PC-3 (cell line): ENCODE measurements at regions not wholly inside any gene's neighbourhood (a gene's known extent, or its start where the extent isn't known, plus 50 kb on each side); places are given as distances from the start of the nearest gene placed in this dataset.

Experiments used
- CTCF ChIP-seq: fragments of 300-600 bp; sonication (generic); conservative IDR thresholded peaks from 2 replicates; pipeline ENCODE4 v1.5.1; 2017; ENCODE audit warnings: antibody characterized with exemption, low read depth, mild to moderate bottlenecking, low read length
- EZH2 ChIP-seq: fragments of 300-600 bp; sonication (generic); IDR thresholded peaks from one replicate; pipeline ENCODE4 v1.6.1; 2017; ENCODE audit warnings: antibody characterized with exemption, mild to moderate bottlenecking, low read length; ENCODE audit not compliant: unreplicated experiment

- TF ChIP-seq CTCF (no peak), EZH2 (no peak)
Observed at GRCh38 chr6:1089859-1090258, 222.0 kb upstream of the FOXQ1 start.
